Right renal pelvis (tissue), 4 donors: ENCODE measurements at regions not wholly inside any gene's neighbourhood (a gene's known extent, or its start where the extent isn't known, plus 50 kb on each side); places are given as distances from the start of the nearest gene placed in this dataset.
A peak's percentile ranks its signal among the peaks of the same experiment; 100 is the strongest.

Experiments
- DNase-seq, 4 donors: peaks; one replicate each; pipeline ENCODE4 v3.0.0-alpha.2; 2013; ENCODE audit warnings: low read depth in 4 of 4, low spot score in 3 of 4, missing footprints in 1 of 4

DNA sequence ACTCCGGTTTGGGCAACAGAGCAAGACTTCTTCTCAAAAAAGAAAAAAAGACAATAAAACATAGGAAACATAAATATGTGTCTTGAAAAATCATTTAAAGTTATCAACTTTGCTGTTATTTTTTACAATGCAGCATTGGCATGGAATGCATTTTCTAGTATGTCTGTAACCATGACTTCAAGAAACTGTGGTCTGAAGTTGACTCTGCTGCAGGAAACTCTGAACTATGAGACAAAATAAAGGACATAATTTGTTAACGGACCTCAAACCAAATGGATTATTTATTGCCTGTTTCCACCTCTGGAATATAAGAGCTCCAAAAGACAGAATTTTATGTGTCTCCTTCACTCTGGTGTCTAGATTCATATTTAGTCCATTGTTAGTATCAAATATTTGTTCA, 79.1 kb downstream of the TRIB2 start:
- DNase-seq: no peak

DNA sequence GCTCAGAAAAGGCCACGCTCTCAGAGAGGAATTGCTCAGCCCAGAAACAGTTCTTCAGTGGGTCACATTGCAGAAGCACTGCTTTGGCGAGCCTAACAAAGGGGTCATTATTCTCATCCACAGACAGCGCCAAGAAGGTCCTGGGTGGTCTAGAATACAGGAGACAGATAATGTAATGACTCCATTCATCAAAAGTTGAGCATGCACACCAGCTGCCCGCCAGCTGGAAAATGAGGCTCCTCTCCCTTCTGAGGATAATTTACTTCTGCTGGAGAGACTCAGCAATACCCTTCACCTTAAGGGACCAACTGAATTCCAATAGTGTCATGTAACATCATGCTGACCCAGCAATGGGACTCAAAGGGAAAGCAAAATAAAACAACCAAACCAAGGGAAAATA, 79.9 kb downstream of the TRIB2 start:
- DNase-seq: peak in 2 of 4 donors; percentile 60 to 62

DNA sequence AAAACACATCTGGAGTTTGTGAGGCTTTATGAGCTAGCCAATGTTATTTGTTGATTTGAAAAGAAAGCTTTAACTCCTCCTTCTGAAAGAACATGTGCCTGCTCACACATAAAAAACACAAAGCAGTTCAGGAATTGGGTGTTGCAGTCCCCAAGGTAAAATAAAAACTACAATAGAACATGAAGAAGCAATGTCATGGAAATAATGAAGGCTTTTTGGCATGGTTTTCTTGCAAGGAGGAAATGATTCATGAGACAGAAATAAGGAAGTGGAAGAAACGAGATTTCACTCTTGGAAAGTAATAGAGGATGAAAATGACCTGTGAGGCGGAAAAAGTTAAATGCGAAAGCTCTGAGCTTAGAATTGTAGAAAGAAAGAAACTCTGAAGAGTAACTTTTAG, 81.1 kb downstream of the TRIB2 start:
- no peak for DNase-seq

DNA sequence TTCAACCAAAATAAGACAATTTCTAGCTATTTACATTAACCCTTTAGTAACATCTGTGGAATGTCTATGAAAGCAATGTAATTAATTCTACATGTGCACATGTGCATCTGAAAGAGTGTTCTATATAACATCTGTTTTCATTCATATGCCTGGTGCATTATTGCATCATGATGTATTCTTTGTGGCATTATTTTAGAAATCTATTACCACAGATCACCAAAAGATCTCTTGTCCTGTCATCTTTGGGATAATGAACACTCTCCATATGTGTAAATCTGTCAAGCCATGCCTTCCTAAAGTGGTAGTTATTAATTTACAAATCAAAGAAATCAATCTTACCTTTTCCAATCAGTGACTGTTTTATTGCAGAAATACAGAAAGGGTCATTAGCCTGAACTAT, 86.9 kb downstream of the TRIB2 start:
- DNase-seq: no peak

DNA sequence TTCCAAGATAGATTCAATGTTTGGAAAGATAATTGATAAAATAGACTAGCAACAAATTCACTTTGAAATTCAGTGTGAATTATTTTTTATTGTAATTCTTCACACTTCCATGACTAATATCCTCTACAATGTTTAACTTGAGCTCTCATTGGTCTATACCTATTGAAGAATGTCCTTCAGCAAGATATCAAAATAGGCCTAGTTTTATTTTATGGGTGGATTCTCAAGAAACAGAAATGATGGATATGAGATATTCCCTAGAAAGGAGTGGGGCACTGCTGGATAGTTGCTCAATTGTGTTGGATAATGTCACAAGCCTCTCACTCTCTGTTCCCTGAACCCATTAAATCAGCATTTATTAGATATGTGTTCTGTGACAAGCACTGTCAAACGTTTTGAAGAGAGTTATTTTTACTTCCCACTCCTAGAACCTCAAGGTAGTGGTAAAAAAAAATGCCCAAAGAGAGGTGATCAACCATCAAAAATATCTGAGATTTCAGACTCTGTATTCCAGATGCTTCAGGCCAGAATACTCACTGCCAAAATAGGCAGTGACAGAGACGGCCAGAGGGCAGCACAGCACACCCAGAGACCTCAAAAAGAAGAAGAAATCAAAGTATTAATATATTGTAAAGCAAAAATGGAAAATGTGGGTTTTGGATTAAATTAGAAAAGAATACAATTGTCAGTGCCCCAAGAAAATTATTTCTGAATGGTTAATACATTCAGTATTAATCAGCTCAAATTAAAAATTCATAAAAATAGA, 87.5 kb downstream of the TRIB2 start:
- no peak for DNase-seq

DNA sequence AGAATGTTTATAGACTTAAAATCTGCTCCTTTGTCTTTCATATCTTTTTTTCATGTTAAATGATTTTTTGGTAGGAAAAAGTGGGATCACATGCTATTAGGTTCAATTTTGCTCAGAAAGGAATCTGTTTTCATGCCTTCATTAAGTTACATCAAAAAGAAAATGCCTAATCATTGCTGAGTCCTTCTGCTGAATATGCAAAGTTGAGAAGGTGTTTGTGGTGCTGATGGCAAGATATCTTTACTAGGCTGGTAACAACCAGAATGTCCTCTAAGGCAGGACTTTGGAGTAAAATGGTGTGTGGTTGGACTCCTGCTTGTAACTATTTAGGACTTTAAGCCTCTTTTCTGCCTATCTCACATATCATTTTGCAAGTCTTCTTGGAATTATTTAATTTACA, 88.3 kb downstream of the TRIB2 start:
- no peak for DNase-seq

DNA sequence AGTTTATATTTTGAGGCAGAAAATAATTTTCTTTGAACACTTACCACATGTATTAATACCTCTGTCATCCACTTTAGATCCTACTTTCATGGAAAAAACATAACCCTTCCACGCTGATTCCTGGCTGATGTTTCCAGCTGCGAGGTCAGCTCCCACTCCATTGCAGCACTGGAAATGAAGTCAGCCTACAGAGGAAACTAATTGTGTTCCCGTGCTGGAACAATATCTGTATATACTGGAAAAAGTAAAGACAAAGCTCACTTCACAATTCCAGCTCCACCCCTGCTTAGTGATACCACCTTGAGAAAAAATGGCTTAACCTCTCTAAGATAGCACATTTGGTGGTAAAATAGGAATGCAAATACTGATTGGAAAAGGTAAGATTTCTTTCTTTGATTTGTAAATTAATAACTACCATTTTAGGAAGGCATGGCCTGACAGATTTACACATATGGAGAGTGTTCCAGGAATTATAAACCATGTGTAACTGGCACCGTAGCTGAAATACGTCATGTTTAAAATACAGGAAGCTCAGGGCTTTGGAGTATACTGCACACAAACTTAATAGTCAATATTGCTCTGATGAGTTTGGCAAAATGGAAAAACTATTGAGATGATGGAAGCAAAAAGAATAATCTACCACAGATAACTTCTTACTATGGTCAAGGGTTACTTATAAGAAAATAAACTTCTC, 90.0 kb downstream of the TRIB2 start:
- no peak for DNase-seq

DNA sequence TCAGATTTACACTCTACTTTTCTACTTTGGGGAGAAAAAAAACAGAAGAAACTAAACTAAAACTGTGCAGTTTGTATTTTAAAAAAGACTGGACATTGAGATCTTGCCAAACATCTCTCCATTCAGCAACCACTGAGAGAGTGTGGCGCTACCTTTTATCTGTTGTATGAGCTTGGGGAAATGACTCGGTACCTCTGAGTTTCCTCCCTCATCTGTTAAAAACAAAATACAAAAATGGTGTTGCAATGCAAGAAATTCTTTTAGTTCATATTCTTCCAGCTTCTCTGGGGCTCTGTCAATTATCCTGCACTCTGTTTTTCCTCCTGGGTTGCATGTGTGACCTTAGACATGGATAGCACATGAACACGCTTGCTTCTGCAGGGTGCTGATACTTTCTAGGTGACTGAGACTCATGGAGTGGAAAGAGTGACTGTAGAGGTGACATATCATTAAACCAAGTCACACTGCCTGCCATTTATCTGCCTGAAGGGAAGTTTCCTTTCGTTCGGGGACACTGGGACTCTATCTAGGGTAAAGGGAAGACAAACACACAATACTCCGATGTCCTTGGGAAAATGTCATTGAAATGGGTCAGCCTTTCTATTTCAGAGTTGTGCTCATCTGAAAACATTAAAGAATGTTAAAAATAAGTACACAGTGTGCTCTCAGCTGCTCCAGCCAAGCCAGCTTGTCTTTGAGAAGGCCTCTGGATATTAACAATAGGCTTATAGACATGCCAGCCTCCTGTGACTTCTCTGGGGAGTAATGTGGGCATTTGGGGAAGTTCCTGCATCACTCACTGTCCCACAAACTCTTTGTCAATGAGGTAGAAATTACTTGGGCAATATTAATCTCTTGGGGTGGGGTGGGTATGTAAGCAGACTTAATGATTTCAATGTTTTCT, 91.4 kb downstream of the TRIB2 start:
- no peak for DNase-seq

DNA sequence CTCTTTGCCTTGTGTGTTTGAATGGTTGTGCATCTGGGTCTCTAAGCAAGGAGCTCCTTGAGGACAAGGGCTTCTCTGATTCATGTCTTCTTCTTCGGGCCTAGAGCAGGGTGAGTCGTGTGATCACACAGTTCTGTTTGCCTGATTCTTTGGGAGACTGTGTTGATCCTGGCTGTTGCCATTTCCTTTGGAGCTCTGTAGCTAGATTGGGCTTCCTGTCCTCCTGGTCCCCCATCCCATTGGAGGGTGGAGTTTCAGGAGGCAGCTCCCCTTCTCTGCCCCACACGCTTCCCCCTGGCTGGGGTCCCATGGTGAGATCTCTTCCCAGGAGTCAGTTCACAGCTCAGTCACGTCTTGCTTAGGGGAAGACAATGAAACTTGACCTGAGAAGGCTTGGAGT, 92.8 kb downstream of the TRIB2 start:
- DNase-seq: no peak

DNA sequence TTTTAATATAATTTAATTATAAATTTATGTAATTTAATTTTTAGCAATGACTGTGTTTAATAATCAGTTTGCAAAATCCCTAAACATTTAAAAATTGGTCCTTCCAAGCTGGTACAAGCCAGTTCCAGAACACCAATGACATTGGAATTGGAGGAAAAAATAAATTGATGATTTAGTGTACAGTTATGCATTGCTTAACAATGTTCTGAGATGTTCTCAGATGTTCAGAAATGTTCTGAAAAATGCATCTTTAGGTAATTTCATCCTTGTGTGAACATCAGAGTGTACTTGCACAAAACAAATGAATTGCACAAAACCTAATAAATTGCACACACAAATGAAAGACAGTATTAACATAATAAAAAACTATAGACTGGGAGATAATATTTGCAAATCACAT, 95.2 kb downstream of the TRIB2 start:
- no peak for DNase-seq

DNA sequence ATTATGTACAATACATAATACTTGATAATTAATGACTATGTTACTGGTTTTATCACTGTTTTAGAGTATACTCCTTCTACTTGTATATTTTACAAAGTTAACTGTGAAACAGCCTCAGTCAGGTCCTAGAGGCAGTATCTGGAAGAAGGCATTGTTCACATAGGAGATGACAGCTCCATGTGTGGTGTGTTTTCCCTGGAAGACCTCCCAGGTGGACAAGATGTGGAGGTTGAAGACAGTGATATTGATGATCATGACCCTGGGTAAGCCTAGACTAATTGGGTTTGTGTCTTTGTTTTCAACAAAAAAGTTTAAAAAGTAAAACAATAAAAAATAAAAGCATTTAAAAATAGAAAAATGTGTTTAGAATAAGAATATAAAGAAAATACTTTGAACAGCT, 96.4 kb downstream of the TRIB2 start:
- DNase-seq: no peak

DNA sequence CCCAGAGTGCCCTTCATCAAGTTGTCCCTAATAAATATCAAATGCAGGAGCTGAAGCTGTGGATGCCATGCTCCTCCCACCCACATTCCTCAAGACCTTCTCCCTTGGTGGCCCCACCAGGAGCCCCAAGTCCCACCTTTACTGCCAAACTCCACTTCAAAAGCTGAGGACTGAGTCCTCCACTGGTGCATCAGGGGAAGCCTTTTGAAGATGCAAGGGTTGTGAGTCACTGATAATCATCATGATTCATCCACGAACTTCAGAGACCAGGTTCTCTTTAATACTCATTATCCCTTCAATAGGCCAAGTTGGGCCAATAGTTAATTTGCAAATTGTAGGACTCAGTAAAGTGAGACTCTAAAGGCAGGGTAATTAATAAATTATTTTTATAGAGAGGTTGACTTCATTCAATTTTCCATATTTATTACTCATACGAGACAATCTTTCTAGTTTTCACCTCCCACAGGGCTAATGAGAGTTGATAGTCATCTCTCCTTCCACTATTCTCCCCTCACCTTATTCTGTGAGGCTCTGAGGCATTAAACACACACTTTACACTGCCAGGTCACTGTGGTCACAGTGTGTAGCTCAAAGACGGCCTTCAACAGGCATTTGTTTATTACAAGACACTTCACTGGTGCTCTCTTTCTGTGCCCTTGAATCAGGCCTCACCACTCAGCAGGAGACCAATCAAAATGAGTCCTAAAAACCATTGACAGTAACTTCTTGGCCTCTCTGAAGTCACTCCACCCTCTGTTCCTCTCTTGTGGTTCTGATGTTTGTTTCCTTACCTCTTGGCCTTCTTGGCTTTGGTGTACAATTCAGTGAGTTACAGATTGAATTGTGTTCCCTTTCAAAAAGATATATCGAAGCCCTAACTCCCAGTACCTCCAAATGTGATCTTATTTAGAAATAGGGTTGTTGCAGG, 99.9 kb downstream of the TRIB2 start:
- DNase-seq: no peak

DNA sequence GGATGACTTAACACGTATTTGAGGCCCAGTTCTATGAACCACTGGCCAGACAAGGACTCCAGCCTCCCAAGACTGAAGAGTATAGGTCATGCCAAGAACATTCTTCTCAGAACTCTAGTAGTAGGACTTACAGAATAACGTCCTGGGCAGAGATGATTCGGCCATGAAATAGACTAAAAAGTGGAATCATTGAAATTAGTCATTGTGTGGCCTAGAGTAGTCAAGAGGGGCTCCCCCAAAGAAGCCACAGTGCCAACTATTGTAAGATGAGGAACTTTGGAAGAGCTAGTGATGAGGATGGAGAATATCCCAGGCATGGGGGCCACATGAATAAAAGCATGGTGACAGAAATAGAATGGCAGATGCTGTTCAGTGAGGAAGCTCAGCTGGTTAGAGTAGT, 101.1 kb downstream of the TRIB2 start:
- DNase-seq: no peak

DNA sequence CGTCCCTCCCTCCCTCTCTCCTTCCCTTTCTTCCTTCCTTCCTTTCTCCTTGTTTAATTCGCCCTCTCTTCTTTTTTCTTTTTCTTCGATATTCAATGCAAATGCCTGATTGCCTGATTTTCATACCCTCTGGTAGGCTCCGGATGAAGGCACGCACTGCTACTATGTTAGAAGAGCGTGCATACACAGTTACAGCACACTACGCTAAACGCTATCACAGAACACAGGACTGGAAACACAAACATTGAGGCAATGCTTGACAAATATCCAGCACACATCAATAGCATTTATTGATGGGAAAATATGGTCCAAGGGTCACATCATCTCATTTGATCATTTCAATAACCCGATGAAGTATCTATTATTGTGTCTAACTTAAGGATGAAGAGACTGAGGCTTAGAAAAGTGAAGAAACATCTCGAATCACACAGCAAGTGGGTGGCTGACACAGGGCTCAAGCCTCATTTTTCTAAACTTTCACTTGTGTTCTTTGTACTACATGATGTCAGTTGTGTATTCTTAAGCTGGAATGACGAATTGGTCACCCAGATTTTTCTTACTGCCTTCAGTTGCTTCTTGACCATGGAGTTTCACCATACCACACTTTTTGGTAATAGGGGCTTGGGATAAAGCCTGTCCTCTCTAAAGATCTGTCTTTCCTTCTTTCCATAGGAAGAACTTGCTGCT, 101.8 kb downstream of the TRIB2 start:
- DNase-seq: no peak

DNA sequence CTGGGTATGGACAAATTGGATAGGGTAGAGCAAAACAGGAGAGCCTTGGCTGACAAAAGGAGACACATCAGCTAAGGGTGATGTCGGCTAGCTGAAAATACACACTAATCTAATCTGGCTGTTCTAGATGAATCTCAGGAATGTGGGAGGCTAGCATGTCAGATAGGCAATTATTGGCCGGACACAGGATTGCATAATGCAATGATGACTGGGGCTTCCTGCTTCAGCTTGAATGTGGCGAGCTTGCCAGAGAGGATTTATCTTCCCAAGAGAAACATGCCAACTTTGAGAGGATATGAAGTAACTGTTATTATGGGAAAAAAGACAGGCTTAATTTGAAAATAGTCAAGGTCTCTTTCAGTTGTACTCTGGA, 102.4 kb downstream of the TRIB2 start:
- DNase-seq: peak in 2 of 4 donors; percentile 46 to 52

DNA sequence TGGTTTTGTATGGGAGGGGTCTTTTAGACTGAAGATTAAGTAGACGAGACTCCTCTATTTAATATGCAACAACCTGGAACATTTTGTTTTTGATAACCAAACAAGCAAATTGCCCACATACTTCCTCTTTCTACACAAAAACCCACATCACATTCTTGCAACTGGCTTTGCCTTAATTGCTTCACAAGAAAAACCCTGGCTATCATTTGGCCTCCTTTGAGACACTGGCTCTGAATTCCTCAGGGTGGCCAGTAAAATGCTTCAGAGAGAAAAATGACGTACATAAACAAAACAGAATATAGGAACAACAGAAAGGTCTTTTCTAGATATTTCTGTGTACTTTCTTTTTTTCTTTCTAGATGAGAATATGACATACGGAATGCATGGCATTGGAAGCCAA, 103.0 kb downstream of the TRIB2 start:
- DNase-seq: no peak

DNA sequence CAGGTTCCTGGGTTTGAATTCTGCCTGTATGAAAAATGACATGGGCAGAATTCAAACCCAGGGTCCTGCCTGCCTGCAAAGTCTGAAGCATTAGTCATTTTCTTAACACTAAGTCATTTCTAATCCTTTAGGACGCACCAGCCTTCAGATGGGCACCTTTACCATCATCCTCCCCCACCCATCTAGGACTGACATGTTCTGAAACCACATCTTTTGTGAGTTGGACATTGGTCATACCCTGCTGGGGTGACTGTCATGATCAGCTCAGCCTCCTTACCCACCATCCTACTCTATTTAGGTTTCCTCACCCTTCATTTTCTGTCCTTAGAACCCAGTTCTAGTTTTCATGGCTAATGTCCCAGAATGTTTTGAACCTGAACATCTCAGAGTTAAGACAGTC, 104.9 kb downstream of the TRIB2 start:
- DNase-seq: no peak

DNA sequence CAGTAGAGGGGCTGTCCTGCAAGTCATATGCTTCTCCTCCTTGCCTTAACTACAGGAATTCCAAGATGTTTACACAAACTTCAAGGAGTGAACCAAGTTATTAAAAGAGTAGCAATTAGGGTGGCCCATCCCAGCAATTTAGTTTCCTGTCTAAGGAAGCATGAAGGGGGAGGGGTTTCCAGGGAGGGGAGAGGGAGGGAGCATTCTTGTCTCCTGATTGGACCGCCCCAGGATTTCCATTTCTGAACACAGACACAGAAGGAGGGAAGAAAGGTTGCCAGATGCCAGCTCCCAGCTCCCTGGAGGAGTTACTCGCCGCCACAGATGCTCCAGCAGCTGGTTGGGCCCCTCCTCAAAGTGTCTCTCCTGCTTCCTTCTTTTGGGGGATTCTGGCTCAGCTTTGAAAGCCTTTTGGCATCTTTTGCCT, 107.6 kb downstream of the TRIB2 start:
- DNase-seq: peak; percentile 39 to 70 (median 48)

DNA sequence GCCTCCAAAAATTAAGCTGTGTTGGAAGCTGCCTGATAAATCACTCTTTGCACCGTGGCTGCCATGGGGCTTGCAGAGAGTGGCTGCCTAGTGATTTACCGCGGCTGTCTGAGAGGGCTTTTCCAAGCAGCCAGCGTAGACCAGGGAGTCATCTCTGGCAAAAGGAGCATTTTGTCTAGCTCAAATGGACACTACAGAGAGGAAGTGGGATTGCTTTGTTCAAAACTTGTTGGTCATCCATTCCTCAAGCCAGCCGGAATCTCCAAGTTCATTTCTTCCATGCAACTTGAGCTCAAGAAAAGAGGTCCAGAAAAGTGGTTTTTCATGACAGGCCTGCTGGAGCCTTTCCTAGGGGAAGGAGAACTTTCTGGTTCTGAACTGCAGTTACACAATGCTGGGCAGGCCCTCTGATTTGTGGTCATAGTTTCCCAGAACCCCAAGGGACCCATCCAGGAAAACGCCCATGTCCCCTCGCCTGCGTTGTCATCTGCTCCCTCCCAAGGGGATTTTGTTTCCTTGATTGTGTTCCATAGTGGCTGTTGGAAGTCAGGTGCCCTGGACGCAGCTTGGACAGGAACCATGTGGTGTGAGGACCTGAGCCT, 108.1 kb downstream of the TRIB2 start:
- DNase-seq: peak in 1 of 4 donors; percentile 11
